HG03442 (cell line): ENCODE measurements at regions not wholly inside any gene's neighbourhood (a gene's known extent, or its start where the extent isn't known, plus 50 kb on each side); places are given as distances from the start of the nearest gene placed in this dataset.
"Not testable (repeated sequence)": the region's sequence is repeated elsewhere in the genome, so short reads cannot be mapped to it uniquely, and the experiment has no call there.

Experiments
- ATAC-seq: cut with Tn5 transposase; IDR thresholded peaks from one replicate; pipeline ENCODE4 v1.9.1; 2021; ENCODE audit warnings: mild to moderate bottlenecking, moderate library complexity; ENCODE audit not compliant: unreplicated experiment

DNA sequence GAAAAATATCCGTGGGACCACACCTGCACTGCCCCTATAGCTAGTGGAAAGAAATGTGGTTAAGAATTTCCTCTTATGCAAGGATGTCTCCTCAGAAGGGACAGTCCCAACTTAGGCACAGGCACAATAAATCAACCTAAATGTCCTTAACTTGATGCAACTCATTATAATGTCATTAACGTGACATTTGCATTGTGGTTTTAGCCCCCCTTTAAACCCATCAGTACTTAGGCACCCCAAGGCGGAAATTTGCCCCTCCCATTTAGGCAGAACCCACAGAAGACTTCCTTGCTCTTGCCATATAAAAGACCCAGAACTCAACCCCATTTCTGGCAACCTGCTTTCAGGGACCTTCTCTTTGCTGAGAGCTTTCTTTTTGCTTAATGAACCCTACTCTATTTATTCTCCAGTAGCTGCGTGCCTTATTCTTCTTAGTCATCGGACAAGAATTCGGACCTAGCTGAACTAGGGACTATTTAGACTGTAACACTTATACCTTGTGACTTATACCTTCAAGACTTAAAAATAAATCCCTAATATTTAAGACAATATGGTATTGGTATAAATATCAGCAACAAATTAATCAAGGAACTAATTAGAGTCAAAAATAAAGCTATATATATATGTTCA lies 1281.6 kb upstream of the TMEFF2 start:
- ATAC-seq = no peak

DNA sequence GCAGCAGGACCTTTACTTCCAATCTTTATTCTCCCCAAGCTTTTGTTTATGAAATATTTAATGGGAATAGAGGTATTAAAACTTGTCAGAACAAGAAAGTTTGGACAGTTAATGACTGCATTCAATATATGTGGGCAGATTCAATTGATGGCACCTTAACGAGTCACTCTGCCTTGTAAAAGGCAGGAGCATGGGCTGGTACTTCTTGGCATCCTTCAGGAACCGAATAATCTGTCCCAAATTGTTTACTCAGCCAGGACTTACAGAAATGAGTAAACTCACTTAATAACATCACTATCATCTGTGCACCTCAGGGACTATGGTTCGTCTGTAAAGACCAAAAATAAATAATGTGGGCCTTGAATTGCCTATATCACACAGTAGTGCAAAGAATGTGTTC lies 1280.3 kb upstream of the TMEFF2 start:
- no peak for ATAC-seq

DNA sequence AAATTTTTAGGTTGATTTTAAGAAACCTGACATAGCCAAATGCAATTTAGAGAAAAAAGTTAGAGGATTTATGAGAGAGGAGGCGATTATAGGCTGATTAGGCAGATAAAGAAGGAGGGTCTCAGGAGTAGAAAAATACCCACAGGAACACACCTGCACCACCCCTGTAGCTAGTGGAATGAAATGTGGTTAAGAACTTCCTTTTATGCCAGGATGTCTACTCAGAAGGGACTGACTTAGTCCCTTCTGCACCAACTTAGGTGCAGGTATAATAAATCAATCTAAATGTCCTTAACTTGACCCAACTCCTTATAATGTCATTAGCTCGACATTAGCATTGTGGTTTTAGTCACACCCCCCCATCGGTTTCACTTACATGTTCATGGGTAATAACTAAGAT lies 1274.5 kb upstream of the TMEFF2 start:
- ATAC-seq = no peak

DNA sequence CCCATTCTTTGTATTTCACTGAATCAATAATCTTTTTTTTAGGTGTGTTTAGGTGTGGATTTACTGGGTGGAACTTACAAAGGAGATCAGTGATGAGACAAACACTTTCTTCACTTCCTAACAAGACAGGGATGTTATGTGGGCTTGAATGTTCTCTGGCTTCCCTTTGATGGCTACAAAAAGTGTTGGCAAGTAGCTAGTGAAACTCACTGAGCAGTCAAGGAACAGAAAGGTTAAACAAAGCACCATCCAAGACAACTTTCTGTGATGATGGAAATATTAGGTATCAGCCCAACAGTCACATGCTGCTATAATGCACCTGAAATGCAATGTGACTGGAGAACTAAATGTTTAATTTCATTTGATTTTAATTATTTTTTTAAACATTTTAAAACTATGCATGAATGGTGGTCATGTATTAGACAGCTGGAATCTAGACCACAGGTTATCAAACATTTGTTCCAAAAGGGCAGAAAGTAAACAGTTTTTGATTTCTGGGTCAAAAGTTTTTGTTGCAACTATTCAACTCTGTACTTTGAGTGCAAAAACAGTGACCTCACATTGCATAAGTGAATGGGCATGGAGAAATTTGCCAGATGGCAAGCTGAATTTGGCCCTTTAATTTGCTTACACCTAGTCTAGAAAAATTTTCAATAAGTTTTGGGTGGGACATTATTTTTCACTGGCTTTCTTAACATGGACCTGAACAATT lies 1272.7 kb upstream of the TMEFF2 start:
- no peak for ATAC-seq

DNA sequence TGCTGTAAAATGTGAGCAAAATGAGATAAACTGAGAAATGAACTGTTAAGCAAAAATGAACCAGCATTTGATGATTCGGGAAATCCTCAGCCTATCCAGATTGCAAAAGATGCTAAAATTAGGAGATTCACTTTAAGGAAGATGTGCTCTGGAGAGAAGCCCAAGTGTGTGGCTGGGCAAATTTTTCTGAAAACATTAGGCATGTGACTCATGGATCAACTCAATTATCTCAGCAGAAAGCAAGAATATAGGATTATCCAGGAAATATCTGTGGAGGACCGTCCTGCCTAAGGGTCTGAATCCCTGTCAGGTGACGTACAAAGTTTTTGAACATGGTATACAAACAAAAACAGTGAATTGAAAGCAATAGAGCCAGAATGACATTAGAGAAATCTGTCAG lies 1268.3 kb upstream of the TMEFF2 start:
- ATAC-seq = no peak

DNA sequence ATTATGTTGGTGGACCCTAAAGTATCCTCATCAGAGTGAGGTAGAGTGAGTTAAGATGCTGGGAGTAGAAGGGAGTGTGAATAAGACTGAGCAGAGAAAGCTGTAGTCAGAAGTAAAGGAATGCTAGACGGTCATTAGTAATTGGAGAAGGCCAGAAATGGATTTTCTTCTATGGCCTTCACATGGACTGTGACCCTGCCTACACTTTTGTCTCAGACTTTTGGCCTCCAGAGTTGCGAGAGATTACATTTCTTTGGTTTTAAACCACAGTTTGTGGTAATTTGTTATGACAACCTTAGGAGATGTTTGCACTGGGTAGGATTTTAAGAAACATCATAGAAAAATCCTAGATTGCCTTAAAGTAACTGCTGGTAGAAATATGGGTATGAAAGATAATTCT lies 1267.7 kb upstream of the TMEFF2 start:
- no peak for ATAC-seq

DNA sequence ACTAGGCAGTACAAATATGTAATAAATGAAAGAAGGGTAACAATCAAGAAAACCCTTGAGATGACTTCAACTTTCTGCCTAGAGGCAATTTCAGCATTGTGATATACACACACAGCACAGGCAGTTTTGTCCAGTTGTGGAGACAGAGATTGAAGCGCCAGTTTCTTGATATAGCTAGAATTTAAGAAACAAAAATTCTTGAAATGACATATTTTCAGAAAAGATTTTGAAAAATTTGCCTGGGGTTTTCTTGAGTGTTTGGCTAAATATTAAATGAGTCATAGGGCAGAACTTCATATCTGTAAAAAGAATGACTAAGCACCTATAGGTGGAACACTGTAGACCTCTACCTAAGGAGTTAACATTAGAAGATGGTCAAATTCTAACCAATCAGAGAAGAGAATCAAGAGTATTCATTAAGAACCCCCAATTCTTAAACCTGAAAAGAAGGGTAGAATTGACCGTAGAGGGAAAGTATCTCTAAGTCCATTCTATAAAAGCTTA lies 1266.8 kb upstream of the TMEFF2 start:
- ATAC-seq = no peak

DNA sequence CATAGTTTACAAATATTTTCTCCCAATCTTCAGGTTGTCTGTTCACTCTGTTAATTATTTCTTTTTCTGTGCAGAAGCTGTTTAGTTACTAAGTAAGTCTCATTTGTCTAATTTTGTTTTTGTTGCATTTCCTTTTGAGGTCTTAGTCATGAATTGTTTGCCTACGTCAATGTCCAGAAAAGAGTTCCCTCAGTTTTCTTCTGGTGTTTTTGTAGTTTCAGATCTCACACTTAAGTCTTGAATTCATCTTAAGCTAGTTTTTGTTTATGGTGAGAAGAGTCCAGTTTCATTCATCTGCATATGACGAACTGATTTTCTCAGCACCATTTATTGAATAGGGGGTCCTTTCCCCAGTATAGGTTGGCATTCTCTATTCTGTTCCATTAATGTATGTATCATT lies 1252.2 kb upstream of the TMEFF2 start:
- ATAC-seq = no peak

DNA sequence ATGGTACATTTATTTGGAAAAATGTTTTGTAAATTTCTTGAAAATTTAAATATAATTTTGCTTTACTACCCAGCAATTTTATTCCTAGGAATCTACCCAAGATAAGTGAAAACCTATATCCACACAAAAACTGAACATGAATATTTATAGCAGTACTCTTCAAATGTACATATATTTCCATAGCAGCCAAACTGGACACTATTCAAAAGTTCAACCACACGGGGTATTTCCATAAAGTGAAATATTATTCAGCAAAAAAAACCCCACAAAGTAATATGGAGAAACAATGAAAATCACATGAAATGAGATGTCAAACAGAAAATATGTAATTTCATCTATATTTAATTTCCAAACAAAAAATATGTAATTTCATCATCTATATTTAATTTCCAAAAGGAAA lies 1247.6 kb upstream of the TMEFF2 start:
- ATAC-seq = no peak

DNA sequence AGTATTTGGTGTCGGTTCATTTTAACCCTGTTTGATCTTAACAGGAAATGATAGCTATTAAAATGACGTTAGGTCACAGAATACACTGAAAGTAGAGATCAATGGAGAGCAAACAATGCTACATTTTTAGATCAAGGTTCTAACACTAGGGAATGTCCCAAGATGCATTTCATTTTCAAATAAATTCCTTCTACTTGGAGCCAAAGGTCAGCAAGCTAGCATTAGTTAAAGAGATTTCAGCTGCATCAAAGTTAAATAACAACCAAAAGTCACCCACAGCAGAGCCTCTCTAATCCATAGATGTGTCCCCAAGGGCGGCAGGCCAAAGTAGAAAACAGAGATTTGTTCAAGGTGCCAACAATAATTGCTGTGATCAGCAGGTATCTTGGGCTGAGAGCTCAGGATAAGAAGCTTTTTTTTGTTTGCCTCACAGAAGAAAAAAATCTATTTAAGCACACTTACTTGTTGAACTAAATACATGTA lies 1233.6 kb upstream of the TMEFF2 start:
- ATAC-seq = no peak

DNA sequence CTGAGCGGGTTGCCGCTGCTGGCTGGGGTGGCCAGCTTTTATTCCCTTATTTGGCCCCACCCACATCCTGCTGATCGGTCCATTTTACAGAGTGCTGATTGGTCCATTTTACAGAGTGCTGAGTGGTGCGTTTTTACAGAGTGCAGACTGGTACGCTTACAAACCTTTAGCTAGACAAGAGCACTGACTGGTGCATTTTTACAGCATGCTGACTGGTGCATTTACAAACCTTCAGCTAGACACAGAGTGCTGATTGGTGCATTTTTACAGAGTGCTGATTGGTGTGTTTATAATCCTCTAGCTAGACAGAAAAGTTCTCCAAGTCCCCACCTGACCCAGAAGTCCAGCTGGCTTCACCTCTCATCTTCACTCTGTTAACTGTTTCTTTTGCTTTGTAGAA lies 1217.6 kb upstream of the TMEFF2 start:
- ATAC-seq = not testable (repeated sequence)

DNA sequence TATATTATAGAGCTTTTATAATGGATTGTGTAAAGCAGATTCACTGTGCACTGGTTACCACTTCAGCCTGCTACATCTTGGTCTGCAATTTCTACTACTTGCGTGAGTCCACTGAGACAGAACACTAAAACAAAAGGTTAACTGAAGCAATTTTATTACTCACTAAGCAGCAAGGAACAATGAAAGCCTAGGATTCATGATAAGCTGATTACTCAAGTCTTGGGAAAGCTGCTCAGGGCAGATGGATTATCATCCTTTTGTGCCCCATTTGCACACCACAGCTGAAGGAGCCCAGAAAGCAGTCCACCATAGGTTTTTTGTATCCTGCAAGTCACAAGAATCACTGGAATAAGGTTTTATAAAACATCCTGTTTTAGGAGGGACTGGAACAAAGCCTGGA lies 1215.2 kb upstream of the TMEFF2 start:
- ATAC-seq = no peak

DNA sequence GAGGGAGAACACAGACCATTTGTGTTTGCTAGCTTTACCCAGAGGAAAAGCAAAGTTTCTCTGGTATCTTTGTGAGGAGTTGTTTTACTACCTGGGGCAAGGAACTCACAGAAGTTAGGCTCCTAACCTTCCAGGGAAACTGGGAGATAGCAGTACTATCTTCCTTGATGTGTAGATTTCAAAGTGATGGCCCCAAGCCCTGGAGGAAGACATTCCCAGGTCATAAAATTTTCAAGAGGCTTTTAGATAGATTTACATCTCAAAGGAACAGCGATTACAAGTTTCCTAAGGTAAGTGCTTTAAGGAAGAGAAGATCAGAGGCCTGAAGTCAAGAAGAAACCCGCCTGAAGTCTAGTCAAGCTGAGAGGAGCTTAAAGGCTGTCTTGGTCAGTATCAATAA lies 1187.8 kb upstream of the TMEFF2 start:
- no peak for ATAC-seq

DNA sequence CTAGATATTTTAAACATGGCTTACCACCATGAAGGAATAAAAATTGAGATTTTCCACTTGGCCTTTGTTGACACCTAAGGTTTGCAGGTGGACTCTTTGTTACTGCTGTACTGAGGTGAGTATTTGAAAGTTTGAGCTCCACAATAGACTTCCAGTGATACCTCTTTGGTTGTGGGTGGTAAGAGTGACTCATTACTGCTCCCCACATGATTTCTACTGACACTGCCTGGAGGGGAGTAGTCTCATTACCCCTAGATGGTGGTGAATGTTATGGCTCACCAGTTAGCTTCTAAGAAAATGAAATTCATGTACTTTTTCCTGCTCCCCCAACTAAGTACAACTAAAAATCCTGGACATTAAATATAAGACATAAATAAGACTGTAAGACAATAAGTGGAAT lies 1183.1 kb upstream of the TMEFF2 start:
- peak; percentile 77 for ATAC-seq

DNA sequence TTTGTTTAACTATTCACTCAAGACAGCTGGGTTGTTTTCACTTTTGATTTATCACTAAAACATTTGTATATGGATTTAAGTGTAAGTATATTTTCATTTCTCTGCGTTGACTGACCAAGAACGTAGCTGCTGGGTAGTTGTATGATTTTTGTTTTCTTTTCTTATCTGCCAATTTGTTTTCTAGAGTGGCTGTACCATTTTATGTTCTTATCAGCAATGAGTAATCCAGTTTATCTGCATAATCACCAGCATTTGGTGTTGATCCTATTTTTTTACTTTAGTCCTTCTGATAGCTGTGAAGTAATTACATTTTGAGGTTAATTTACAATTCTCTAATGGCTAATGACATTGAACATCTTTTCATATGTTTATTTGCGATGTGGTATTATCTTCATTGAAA lies 1178.4 kb upstream of the TMEFF2 start:
- no peak for ATAC-seq

DNA sequence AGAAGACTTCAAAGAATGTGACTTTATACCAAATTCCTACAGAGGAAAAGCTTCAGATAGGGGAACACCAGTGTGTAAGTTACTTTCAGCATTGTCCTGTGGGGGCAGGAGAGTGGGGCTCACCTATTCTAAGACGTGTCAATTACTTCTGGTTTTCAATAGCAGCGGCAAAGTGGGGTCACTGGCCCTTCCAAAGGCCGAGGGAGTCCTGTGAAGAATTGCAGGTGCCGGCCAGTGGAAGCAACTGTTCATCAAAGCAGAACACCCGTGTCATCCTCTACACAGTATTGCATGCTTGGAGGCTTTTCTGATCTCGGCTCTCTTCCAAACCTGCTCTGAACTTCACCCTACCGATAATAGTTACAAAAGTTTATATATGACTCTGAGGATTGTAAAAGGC lies 1176.5 kb upstream of the TMEFF2 start:
- ATAC-seq = no peak

DNA sequence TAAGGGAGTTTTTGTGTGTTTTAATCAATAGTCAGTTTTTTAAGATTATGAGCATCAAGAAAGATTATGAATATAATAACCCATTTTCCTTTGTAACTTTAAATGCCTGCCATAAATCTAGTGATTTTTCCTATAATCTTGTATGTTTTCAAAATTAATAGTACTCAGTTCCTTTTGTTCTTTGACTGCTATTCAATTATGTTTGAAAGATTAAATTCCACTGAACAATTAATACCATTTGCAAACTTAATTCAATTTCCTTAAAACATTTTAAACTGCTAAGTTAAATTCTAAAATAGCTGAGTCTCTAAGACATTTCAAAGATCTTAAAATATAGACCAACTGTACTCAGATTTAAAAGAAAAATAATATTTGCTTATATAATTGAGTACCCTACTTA lies 1173.9 kb upstream of the TMEFF2 start:
- ATAC-seq = no peak

DNA sequence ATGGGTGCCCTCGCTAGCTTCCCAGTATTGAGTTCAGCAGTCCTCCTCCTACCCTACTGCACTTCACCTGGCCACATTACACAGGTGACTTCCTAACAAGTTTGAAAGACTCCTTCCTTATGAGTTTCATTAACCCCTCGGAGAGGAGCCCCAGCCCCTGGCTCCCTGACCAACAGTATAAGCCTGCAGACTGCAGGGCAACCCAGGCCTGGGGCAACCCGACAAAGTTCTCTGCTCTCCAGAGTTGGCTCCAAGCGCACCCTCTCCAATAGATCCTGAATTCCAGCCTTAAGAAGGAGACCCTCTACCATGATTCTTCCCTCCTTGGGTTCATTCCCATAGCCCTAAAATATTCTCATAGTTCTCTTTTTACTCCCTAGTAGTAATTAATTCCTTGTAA lies 1162.8 kb upstream of the TMEFF2 start:
- no peak for ATAC-seq

DNA sequence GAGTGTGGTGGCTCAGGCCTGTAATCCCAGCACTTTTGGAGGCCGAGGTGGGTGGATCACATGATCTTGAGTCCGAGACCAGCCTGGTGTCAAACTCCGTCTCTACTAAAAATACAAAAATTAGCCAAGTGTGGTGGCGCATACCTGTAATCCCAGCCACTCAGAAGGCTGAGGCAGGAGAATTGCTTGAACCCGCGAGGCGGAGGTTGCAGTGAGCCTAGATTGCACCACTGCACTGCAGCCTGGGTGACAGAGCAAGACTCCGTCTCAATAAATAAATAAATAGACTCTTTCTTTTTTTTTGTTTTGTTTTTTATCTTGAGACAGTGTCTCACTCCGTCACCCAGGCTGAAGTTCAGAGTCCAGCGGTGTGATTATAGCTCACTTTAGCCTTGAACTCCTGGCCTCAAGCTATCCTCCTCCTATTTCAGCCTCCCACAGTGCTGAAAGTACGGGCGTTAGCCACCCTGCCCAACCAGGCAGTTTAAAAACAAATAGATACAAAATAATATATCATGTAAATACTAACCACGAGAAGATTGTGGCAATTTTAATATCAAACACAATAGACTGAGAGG lies 1158.0 kb upstream of the TMEFF2 start:
- not testable (repeated sequence) for ATAC-seq

DNA sequence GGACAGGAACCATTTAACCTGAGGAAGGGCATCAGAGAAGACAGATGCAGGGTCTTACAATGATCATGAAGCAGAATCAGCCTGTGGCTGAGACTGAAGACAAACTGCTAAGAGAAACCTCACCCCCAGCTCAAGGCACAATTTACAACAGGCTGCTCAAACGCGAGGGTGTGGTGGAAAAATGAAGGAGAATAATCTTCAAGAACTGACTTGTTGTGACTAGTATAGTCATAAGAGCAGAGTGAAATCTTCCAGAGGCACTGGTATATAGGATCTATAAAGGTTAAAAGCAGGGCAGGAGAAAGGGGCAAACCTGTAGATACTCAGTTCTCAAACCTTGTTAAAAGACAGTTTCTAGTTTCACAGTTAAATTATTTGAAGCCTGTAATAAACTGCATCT lies 1155.8 kb upstream of the TMEFF2 start:
- ATAC-seq = no peak

DNA sequence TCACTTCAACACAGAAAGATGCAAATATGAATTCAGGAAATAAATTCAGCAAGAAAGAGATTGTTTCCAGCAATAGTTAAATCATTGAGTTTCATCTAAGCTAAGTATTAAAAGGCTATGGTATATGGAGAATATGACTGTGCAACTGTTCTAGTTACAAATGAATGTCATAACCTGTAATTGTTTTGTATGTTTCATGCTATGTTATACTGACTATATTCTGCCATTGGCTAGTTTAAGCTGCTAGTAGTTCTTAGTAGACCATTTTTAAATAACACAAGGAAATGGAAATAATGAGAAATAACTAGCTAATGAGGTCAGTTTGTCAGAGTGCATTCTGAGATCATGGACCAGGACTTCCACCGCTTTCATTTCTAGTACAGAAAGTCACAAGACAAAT lies 1154.9 kb upstream of the TMEFF2 start:
- ATAC-seq = no peak

DNA sequence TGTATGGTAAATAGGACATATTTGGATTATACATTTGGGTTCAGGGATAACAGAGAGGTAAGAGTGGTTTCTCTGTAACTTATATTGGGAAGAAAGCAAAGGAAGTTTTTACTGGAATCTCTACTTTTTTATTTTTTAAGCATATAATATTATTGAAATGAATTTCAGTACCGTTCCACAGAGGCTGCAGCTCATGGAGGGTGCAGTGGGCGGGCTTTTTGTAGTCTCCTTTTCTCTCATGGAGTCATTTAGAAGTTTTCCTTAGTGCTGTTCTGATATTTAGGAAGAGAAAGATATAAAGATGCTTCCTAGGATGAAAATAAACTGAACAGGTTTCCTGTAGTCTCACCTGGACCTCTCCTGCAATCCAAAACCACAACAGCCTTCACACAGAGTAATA lies 1153.3 kb upstream of the TMEFF2 start:
- ATAC-seq = no peak
